Small intestine (tissue), 7 donors: ENCODE measurements at regions not wholly inside any gene's neighbourhood (a gene's known extent, or its start where the extent isn't known, plus 50 kb on each side); places are given as distances from the start of the nearest gene placed in this dataset.
A peak's percentile ranks its signal among the peaks of the same experiment; 100 is the strongest.

Experiments
- DNase-seq, 2 donors: peaks; one replicate each; pipeline versions ENCODE4 v3.0.0 to v3.0.0-alpha.2; 2013
- FAIRE-seq: peaks from 2 replicates; lab custom pipeline; 2012; peaks lifted over from hg19 to GRCh38; lab: Jason Lieb, UNC
- H3K27ac ChIP-seq, 3 donors: one replicate each; pipeline ENCODE4 v1.5.1; 2013; ENCODE audit warnings: low read length in 2 of 3, mild to moderate bottlenecking in 2 of 3, control low read depth in 1 of 3, inconsistent platforms in 1 of 3, low read depth in 1 of 3, moderate library complexity in 1 of 3
- H3K27me3 ChIP-seq, 3 donors: one replicate each; pipeline ENCODE4 v1.6.1; 2013; ENCODE audit warnings: low read length in 3 of 3, inconsistent platforms in 1 of 3; ENCODE audit not compliant: control insufficient read depth in 3 of 3, insufficient read depth in 3 of 3
- H3K36me3 ChIP-seq, 3 donors: one replicate each; pipeline ENCODE4 v1.6.1; 2013; ENCODE audit warnings: low read length in 3 of 3, inconsistent platforms in 1 of 3, low read depth in 1 of 3, mild to moderate bottlenecking in 1 of 3, moderate library complexity in 1 of 3; ENCODE audit not compliant: control insufficient read depth in 3 of 3, insufficient read depth in 2 of 3
- H3K4me1 ChIP-seq, 3 donors: one replicate each; pipeline ENCODE4 v1.6.1; 2013; ENCODE audit warnings: low read length in 2 of 3, inconsistent platforms in 1 of 3, low read depth in 1 of 3, mild to moderate bottlenecking in 1 of 3, moderate library complexity in 1 of 3; ENCODE audit not compliant: control insufficient read depth in 3 of 3, insufficient read depth in 2 of 3
- H3K4me3 ChIP-seq, 3 donors: one replicate each; pipeline ENCODE4 v1.5.1; 2013; ENCODE audit warnings: low read length in 3 of 3, control low read depth in 1 of 3, inconsistent platforms in 1 of 3, low read depth in 1 of 3, mild to moderate bottlenecking in 1 of 3, moderate library complexity in 1 of 3
- H3K9me3 ChIP-seq, 2 donors: one replicate each; pipeline ENCODE4 v1.6.1; 2013; ENCODE audit warnings: low read depth in 1 of 2, low read length in 1 of 2; ENCODE audit not compliant: control insufficient read depth in 2 of 2, insufficient read depth in 1 of 2
- WGBS, 3 donors: extraction: QIAGEN DNeasy Blood & Tissue Kit; methylation state at CpG; one replicate each; pipeline ENCODE4 v1.1.7; 2013; 5-methylcytosine and 5-hydroxymethylcytosine counted together
- donor health status: healthy with polysubstance abuse.
- donor health status: control.
- donor health status: control.
- donor health status: Bipolar disorder and iron deficiency.
- donor health status: healthy.

- FAIRE-seq (no peak), DNase-seq (no peak)
- 78 to 80% (median 78%) methylated on average over 3 of the region's 3 CpGs for WGBS, 3 donors
- Histone ChIP-seq H3K27me3 (no peaks in the 10 kb centered on the region), H3K27ac (no peak overlapping the region), H3K36me3 (no peaks in the 10 kb centered on the region), H3K4me3 (no peak overlapping the region), H3K4me1 (no peaks in the 10 kb centered on the region), H3K9me3 (peaks cover 0 to 3% of the 10 kb centered on the region in 2 donors)
Observed at GRCh38 chr13:40252676-40253075, 413.8 kb downstream of the FOXO1 start.

DNA sequence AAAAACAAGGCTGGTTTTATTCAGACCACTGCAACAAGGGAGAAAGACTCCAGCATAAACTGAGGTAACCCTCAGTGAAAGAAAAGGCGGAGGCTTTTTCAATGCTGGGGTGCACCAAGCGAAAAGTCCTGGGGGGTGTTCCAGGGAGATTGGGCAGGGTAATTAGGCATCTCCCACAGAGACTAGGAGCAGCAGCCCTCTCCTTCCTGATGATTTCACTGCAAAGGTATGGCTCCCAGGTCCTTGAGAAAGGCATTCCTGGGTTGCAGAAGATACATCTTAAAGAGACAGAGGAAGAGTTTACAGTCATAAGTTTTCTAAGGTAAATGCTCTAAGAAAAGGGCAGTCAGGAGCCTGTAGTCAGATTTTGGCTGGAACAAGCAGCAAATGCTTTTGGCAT is 412.0 kb downstream of the FOXO1 start:
- WGBS, 3 donors, result 97 to 100% (median 100%) methylated on average over 2 of the region's 2 CpGs
- FAIRE-seq (no peak), DNase-seq (no peak)
- no peaks in the 10 kb centered on the region for H3K4me1 ChIP-seq
- H3K36me3 ChIP-seq, result no peaks in the 10 kb centered on the region
- no peak overlapping the region for H3K4me3 ChIP-seq
- H3K9me3 ChIP-seq, result peaks cover 0 to 3% of the 10 kb centered on the region in 2 donors
- no peak overlapping the region for H3K27ac ChIP-seq
- H3K27me3 ChIP-seq, result no peaks in the 10 kb centered on the region

DNA sequence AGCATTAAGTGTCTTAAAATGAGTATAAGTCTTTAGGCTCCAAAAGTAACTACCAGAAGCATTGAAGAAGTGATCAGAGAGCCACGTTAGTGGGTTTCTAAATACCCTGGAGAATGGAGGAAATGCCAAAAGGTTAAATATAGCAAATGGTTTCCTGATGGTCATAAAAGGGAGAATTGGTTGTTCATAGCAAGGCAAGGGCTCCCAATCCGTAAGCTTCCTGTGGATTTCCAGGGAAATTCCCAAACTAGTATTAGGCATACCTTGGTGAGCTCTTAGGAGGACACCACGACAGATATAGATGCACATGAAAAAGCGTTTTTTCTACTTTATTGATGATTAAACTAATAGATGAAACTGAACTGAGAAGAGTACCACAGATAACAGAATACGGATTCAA is 410.9 kb downstream of the FOXO1 start:
- no peaks in the 10 kb centered on the region for H3K4me1 ChIP-seq
- H3K36me3 ChIP-seq, result no peaks in the 10 kb centered on the region
- WGBS, 3 donors, result 74 to 78% (median 77%) methylated on average over 5 of the region's 5 CpGs
- H3K9me3 ChIP-seq, result no peaks in the 10 kb centered on the region
- FAIRE-seq, result no peak
- no peak overlapping the region for H3K4me3 ChIP-seq
- DNase-seq, result no peak
- H3K27me3 ChIP-seq, result no peaks in the 10 kb centered on the region
- H3K27ac ChIP-seq, result no peak overlapping the region

DNA sequence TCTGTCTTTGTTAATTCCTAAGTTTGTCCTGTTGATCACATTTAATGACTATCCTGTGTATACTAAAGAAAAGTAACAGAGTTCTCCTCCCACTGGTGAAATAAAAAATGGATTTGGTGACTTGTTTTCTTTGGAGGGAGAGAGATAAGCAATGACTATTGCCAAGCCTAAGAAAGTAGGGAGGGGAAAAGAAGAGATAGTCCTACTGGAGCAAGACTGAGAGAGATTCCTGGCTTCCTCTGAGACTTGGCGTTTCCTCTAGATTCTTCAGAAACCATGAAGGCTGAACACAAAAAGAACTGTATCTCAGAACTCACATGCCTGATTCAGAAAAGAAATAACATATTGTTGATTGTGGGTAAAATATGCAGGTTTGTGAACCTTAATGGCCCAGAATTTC is 406.5 kb downstream of the FOXO1 start:
- Histone ChIP-seq H3K27me3 (no peaks in the 10 kb centered on the region), H3K27ac (no peak overlapping the region), H3K4me3 (no peak overlapping the region), H3K36me3 (no peaks in the 10 kb centered on the region), H3K4me1 (no peaks in the 10 kb centered on the region), H3K9me3 (no peaks in the 10 kb centered on the region)
- 77 to 96% (median 90%) methylated on average over 1 of the region's 1 CpG for WGBS, 3 donors
- FAIRE-seq, result no peak
- DNase-seq, result no peak

DNA sequence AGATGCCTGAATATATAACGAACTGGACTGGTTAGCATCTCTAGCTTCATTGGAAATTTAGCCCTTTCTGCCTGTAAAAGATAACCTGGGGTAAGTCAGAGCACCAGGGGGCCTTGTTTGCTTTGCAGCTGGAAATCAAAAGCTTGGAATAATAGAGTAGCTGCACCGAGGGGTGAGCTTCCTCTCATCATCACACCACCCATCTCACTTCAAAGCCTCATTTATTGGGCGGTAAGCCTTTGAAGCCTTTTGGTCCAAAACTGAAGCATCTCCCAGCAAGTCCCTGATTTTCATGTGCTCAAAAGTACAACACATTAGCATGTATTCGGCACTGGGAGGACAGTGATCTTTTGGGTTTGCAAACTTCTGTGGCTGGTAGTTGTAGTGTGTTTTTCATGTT is 405.1 kb downstream of the FOXO1 start:
- no peak for DNase-seq
- no peak for FAIRE-seq
- Histone ChIP-seq H3K4me3 (no peak overlapping the region), H3K4me1 (no peaks in the 10 kb centered on the region), H3K9me3 (no peaks in the 10 kb centered on the region), H3K36me3 (no peaks in the 10 kb centered on the region), H3K27me3 (no peaks in the 10 kb centered on the region), H3K27ac (no peak overlapping the region)
- 63 to 72% (median 65%) methylated on average over 4 of the region's 4 CpGs for WGBS, 3 donors

DNA sequence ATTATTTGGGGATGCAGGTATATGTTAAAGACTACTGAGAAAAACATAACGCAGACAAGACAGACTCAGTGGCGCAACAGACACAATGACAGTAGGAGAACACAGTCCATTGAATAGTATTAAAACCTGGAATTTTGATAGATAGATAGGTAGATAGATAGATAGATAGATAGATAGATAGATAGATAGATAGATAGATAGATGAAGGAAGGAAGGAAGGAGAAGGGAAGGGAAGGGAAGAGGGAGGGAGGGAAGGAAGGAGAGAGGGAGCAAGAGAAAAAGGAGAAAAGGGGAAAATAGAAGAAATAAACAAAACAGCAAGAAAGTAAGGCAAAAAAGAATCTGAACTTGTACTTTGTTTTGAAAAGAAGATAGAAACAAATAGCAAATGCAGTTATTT is 404.5 kb downstream of the FOXO1 start:
- Histone ChIP-seq H3K27ac (no peak overlapping the region), H3K36me3 (no peaks in the 10 kb centered on the region), H3K4me1 (no peaks in the 10 kb centered on the region), H3K9me3 (no peaks in the 10 kb centered on the region), H3K27me3 (no peaks in the 10 kb centered on the region), H3K4me3 (no peak overlapping the region)
- DNase-seq (no peak), FAIRE-seq (no peak)
- 94 to 100% (median 95%) methylated on average over 2 of the region's 2 CpGs for WGBS, 3 donors

- Histone ChIP-seq H3K4me3 (no peak overlapping the region), H3K27ac (no peak overlapping the region), H3K27me3 (no peaks in the 10 kb centered on the region), H3K4me1 (no peaks in the 10 kb centered on the region), H3K36me3 (no peaks in the 10 kb centered on the region), H3K9me3 (no peaks in the 10 kb centered on the region)
- DNase-seq (no peak), FAIRE-seq (no peak)
- 72 to 98% (median 85%) methylated on average over 2 of the region's 2 CpGs for WGBS, 3 donors
Observed at GRCh38 chr13:40269086-40269485, 397.4 kb downstream of the FOXO1 start.

DNA sequence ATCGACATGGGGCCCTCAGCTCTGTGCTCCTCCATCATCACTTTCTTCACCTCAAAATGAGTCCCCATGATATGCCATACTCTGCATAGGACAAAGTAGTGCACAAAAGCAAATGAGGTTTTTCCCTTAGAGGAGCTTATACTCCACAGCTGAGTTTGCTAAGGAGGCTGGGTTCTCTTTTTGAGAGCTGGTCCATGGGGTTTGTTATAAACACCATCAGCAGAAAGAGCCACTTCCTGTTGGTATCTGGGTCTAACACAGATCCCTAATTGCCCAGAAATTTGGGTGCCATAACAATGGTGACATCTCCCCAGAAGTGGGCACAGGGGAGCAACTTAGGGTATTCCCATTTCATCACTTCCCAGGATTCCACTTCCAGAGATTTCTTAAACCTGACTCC is 395.7 kb downstream of the FOXO1 start:
- WGBS, 3 donors, result 44 to 97% (median 86%) methylated on average over 1 of the region's 1 CpG
- H3K36me3 ChIP-seq, result no peaks in the 10 kb centered on the region
- no peaks in the 10 kb centered on the region for H3K27me3 ChIP-seq
- H3K4me1 ChIP-seq, result no peaks in the 10 kb centered on the region
- no peaks in the 10 kb centered on the region for H3K9me3 ChIP-seq
- no peak overlapping the region for H3K4me3 ChIP-seq
- DNase-seq (no peak), FAIRE-seq (no peak)
- H3K27ac ChIP-seq, result no peak overlapping the region

- Histone ChIP-seq H3K4me1 (no peaks in the 10 kb centered on the region), H3K4me3 (no peak overlapping the region), H3K9me3 (no peaks in the 10 kb centered on the region), H3K27ac (peak overlapping the region in 1 of 3 donors; percentile 22), H3K27me3 (no peaks in the 10 kb centered on the region), H3K36me3 (no peaks in the 10 kb centered on the region)
- FAIRE-seq, result no peak
- 52 to 69% (median 62%) methylated on average over 7 of the region's 7 CpGs for WGBS, 3 donors
- peak in 1 of 2 donors; percentile 14 for DNase-seq
Observed at GRCh38 chr13:40271271-40271885, 395.1 kb downstream of the FOXO1 start.
